Fibroblast of lung (primary cell): ENCODE measurements at regions not wholly inside any gene's neighbourhood (a gene's known extent, or its start where the extent isn't known, plus 50 kb on each side); places are given as distances from the start of the nearest gene placed in this dataset.

Source experiments
- DNase-seq, 2 donors: peaks; one replicate each; pipeline versions ENCODE4 v3.0.0 to v3.0.0-alpha.2; 2010; ENCODE audit warnings: low read depth in 2 of 2
- H2AFZ ChIP-seq: 2 replicates; pipeline ENCODE4 v1.5.1; 2012; ENCODE audit warnings: low read length, control low read depth, inconsistent platforms
- H3K27ac ChIP-seq: 2 replicates; pipeline ENCODE4 v1.5.1; 2011; ENCODE audit warnings: low read length, control low read depth; ENCODE audit not compliant: insufficient read depth
- H3K27me3 ChIP-seq: 2 replicates; pipeline ENCODE4 v1.5.1; 2011; ENCODE audit warnings: mild to moderate bottlenecking, low read length; ENCODE audit not compliant: control insufficient read depth, insufficient read depth
- H3K36me3 ChIP-seq: 2 replicates; pipeline ENCODE4 v1.5.1; 2011; ENCODE audit warnings: low read length; ENCODE audit not compliant: control insufficient read depth, insufficient read depth
- H3K4me1 ChIP-seq: 2 replicates; pipeline ENCODE4 v1.5.1; 2011; ENCODE audit warnings: low read length; ENCODE audit not compliant: control insufficient read depth, insufficient read depth; ENCODE audit errors: extremely low read depth
- H3K4me2 ChIP-seq: 2 replicates; pipeline ENCODE4 v1.5.1; 2011; ENCODE audit warnings: low read length, control low read depth; ENCODE audit not compliant: insufficient read depth; ENCODE audit errors: extremely low read depth
- H3K4me3 ChIP-seq, 4 experiments: fragments of 200-600 bp in 1 of 4; sonication (generic) in 1 of 4; replicated peaks in 1 of 4; 2 replicates each; pipeline ENCODE4 v1.5.1; 2011 to 2016; ENCODE audit warnings: low read length in 4 of 4, low read depth in 3 of 4, mild to moderate bottlenecking in 3 of 4, control low read depth in 2 of 4, inconsistent platforms in 1 of 4, mixed read lengths in 1 of 4; ENCODE audit not compliant: insufficient read depth in 1 of 4; ENCODE audit errors: control extremely low read depth in 1 of 4
- H3K79me2 ChIP-seq: 2 replicates; pipeline ENCODE4 v1.5.1; 2012; ENCODE audit warnings: mild to moderate bottlenecking, low read length, inconsistent platforms; ENCODE audit not compliant: control insufficient read depth, insufficient read depth
- H3K9ac ChIP-seq: 2 replicates; pipeline ENCODE4 v1.5.1; 2011; ENCODE audit warnings: mild to moderate bottlenecking, low read length, control low read depth; ENCODE audit not compliant: insufficient read depth
- H3K9me3 ChIP-seq: 2 replicates; pipeline ENCODE4 v1.5.1; 2012; ENCODE audit warnings: low read depth, low read length; ENCODE audit not compliant: control insufficient read depth, insufficient read depth
- H4K20me1 ChIP-seq: 2 replicates; pipeline ENCODE4 v1.5.1; 2011; ENCODE audit warnings: low read length; ENCODE audit not compliant: control insufficient read depth, insufficient read depth; ENCODE audit errors: extremely low read depth
- EZH2 ChIP-seq: IDR thresholded peaks from 2 replicates; pipeline ENCODE4 v1.5.1; 2012; ENCODE audit warnings: low read length, control low read depth, mild to moderate bottlenecking; ENCODE audit errors: missing control alignments
- TF ChIP-seq, protein P1 (sequence below), 2 donors: IDR thresholded peaks in 1 of 2; conservative IDR thresholded peaks in 1 of 2; 1 replicate in 1 of 2; 2 replicates in 1 of 2; pipeline ENCODE4 v1.5.1; 2011 to 2012; ENCODE audit warnings: low read length in 2 of 2, control low read depth in 1 of 2, inconsistent platforms in 1 of 2, low read depth in 1 of 2, mild to moderate bottlenecking in 1 of 2

DNA sequence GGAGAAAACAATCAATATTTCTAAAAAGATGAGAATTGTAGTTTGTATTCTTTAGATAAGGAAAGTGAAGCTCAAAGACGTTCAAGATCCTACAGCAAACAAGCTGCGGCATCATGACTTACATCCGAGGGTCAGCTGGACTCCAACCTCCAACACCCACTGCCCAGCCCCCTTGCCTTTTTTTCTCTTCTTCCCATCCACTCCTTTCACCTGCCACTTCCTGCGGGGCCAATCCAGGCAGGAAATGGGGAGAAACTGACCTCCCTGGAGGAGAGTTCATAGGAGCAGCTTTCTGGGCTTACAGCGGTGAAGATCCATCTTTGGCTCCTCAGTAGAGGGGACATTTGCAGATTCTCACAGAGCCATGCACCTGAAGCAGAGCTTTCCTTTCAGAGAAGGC is 361.5 kb downstream of the PTPRU start:
- H3K4me1 ChIP-seq = no peaks in the 10 kb centered on the region

GRCh38 chr1:29593601-29594382 is 357.5 kb downstream of the PTPRU start:
- H3K79me2 ChIP-seq = no peaks in the 10 kb centered on the region
- TF ChIP-seq, protein P1, sequence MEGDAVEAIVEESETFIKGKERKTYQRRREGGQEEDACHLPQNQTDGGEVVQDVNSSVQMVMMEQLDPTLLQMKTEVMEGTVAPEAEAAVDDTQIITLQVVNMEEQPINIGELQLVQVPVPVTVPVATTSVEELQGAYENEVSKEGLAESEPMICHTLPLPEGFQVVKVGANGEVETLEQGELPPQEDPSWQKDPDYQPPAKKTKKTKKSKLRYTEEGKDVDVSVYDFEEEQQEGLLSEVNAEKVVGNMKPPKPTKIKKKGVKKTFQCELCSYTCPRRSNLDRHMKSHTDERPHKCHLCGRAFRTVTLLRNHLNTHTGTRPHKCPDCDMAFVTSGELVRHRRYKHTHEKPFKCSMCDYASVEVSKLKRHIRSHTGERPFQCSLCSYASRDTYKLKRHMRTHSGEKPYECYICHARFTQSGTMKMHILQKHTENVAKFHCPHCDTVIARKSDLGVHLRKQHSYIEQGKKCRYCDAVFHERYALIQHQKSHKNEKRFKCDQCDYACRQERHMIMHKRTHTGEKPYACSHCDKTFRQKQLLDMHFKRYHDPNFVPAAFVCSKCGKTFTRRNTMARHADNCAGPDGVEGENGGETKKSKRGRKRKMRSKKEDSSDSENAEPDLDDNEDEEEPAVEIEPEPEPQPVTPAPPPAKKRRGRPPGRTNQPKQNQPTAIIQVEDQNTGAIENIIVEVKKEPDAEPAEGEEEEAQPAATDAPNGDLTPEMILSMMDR (conservative IDR thresholded peaks at IDR 0.05 in 1 of 2, IDR thresholded peaks at IDR 0.05 in 1 of 2; ENCODE audit: low read depth in 1 of 2, low read length in 2 of 2) = no peak
- TF ChIP-seq EZH2 = no peak
- H3K36me3 ChIP-seq = no peaks in the 10 kb centered on the region
- H3K9ac ChIP-seq = no peak overlapping the region
- no peaks in the 10 kb centered on the region for H3K27me3 ChIP-seq
- no peak overlapping the region for H3K4me2 ChIP-seq
- no peak for DNase-seq
- H2AFZ ChIP-seq = no peak overlapping the region
- H4K20me1 ChIP-seq = no peaks in the 10 kb centered on the region
- H3K27ac ChIP-seq = no peak overlapping the region
- H3K4me3 ChIP-seq = no peak overlapping the region
- H3K4me1 ChIP-seq = no peaks in the 10 kb centered on the region
- H3K9me3 ChIP-seq = no peaks in the 10 kb centered on the region

More for the DNA sequence above, 361.5 kb downstream of the PTPRU start:
- Histone ChIP-seq H4K20me1 (no peaks in the 10 kb centered on the region), H3K36me3 (no peaks in the 10 kb centered on the region), H3K27me3 (no peaks in the 10 kb centered on the region), H2AFZ (no peak overlapping the region), H3K4me2 (no peak overlapping the region), H3K27ac (no peak overlapping the region), H3K9ac (no peak overlapping the region), H3K79me2 (no peaks in the 10 kb centered on the region), H3K4me3 (no peak overlapping the region), H3K9me3 (no peaks in the 10 kb centered on the region)
- TF ChIP-seq, protein P1 (conservative IDR thresholded peaks at IDR 0.05 in 1 of 2, IDR thresholded peaks at IDR 0.05 in 1 of 2; ENCODE audit: low read depth in 1 of 2, low read length in 2 of 2) = no peak
- no peak for TF ChIP-seq EZH2
- no peak for DNase-seq

GRCh38 chr1:29592731-29593130 is 356.4 kb downstream of the PTPRU start:
- H3K4me2 ChIP-seq = no peak overlapping the region
- DNase-seq = no peak
- H3K79me2 ChIP-seq = no peaks in the 10 kb centered on the region
- H3K9ac ChIP-seq = no peak overlapping the region
- H3K27me3 ChIP-seq = no peaks in the 10 kb centered on the region
- TF ChIP-seq, protein P1 (conservative IDR thresholded peaks at IDR 0.05 in 1 of 2, IDR thresholded peaks at IDR 0.05 in 1 of 2; ENCODE audit: low read depth in 1 of 2, low read length in 2 of 2) = no peak
- no peak for TF ChIP-seq EZH2
- H3K4me3 ChIP-seq = no peak overlapping the region
- no peaks in the 10 kb centered on the region for H4K20me1 ChIP-seq
- H3K4me1 ChIP-seq = no peaks in the 10 kb centered on the region
- no peaks in the 10 kb centered on the region for H3K36me3 ChIP-seq
- H3K9me3 ChIP-seq = no peaks in the 10 kb centered on the region
- H2AFZ ChIP-seq = no peak overlapping the region
- H3K27ac ChIP-seq = no peak overlapping the region
